GM12878 (cell line): ENCODE measurements at regions not wholly inside any gene's neighbourhood (a gene's known extent, or its start where the extent isn't known, plus 50 kb on each side); places are given as distances from the start of the nearest gene placed in this dataset.

Experiments used
- ATAC-seq: fragments of 200-7000 bp; cut with Tn5 transposase; 3 replicates; pipeline ENCODE4 v1.9.1; 2020; ENCODE audit warnings: mild to moderate bottlenecking, moderate library complexity
- BruUV-seq: library from RNA; stranded (reverse); fragments of 400-500 nt; replicated peaks from 2 replicates; lab custom pipeline; 2021; lab: Mats Ljungman, UMichigan
- CTCF ChIA-PET: fragments of 300-600 bp; sonication (Branson Sonifier 250); formaldehyde crosslinking; extraction: SDS; loops from one replicate; lab custom pipeline; 2021; ENCODE audit warnings: inconsistent platforms; lab: Yijun Ruan, JAX
- POLR2A ChIA-PET: fragments of 350-600 bp; formaldehyde crosslinking; extraction: SDS; loops from one replicate; lab custom pipeline; 2021; ENCODE audit warnings: inconsistent platforms; lab: Charles Lee
- RAD21 ChIA-PET: fragments of 300-600 bp; sonication (Branson Sonifier 250); formaldehyde crosslinking; loops from one replicate; lab custom pipeline; 2023; ENCODE audit warnings: antibody characterized with exemption; ENCODE audit not compliant: unreplicated experiment; lab: Charles Lee
- SMC1A ChIA-PET: fragments of 300-600 bp; sonication (Branson Sonifier 250); formaldehyde crosslinking; loops from one replicate; lab custom pipeline; 2023; ENCODE audit not compliant: unreplicated experiment, uncharacterized antibody; lab: Charles Lee
- DNase-seq: peaks from one replicate; pipeline ENCODE4 v3.0.0-alpha.2; 2011; ENCODE audit warnings: low read depth, low spot score
- FAIRE-seq: peaks from 3 replicates; lab custom pipeline; 2011; peaks lifted over from hg19 to GRCh38; lab: Jason Lieb, UNC
- H2AFZ ChIP-seq: 2 replicates; pipeline ENCODE4 v1.6.0; 2011; ENCODE audit warnings: low read depth, low read length, control low read depth; ENCODE audit not compliant: control insufficient read depth
- H3K27ac ChIP-seq: 2 replicates; pipeline ENCODE4 v1.5.1; 2011; ENCODE audit warnings: control low read depth; ENCODE audit not compliant: control insufficient read depth, insufficient read depth
- H3K27me3 ChIP-seq, 2 experiments: replicated peaks in 1 of 2; 2 replicates each; pipeline versions ENCODE4 v1.6.0 to v1.6.1; 2011; ENCODE audit warnings: low read length in 1 of 2; ENCODE audit not compliant: control insufficient read depth in 2 of 2, insufficient read depth in 2 of 2
- H3K36me3 ChIP-seq, 2 experiments: 2 replicates each; pipeline ENCODE4 v1.5.1; 2011; ENCODE audit warnings: low read length in 1 of 2; ENCODE audit not compliant: control insufficient read depth in 2 of 2, insufficient read depth in 2 of 2
- H3K4me1 ChIP-seq: 2 replicates; pipeline ENCODE4 v1.6.1; 2011; ENCODE audit warnings: mild to moderate bottlenecking, low read length, moderate library complexity, mixed read lengths; ENCODE audit not compliant: control insufficient read depth, insufficient read depth
- H3K4me2 ChIP-seq: 2 replicates; pipeline ENCODE4 v1.6.0; 2011; ENCODE audit warnings: control low read depth; ENCODE audit not compliant: control insufficient read depth, insufficient read depth
- H3K4me3 ChIP-seq: fragments of 200-600 bp; sonication (generic); 2 replicates; pipeline ENCODE4 v1.5.1; 2016
- H3K79me2 ChIP-seq: 2 replicates; pipeline ENCODE4 v1.6.0; 2011; ENCODE audit warnings: low read length; ENCODE audit not compliant: control insufficient read depth, insufficient read depth
- H3K9ac ChIP-seq: 2 replicates; pipeline ENCODE4 v1.8.0; 2011; ENCODE audit warnings: low read length, control low read depth, mixed read lengths; ENCODE audit not compliant: control insufficient read depth, insufficient read depth
- H3K9me3 ChIP-seq: replicated peaks from 3 replicates; pipeline ENCODE4 v1.5.1; 2011; ENCODE audit warnings: mild to moderate bottlenecking, low read length; ENCODE audit not compliant: control insufficient read depth, insufficient read depth
- H4K20me1 ChIP-seq: 2 replicates; pipeline ENCODE4 v1.6.0; 2011; ENCODE audit not compliant: control insufficient read depth, insufficient read depth
- CHD2 ChIP-seq: IDR thresholded peaks from 2 replicates; pipeline ENCODE4 v1.6.1; 2011; ENCODE audit warnings: low read depth, low read length, improper control_type of control experiment, borderline replicate concordance
- GABPA ChIP-seq: IDR thresholded peaks from 2 replicates; pipeline ENCODE4 v1.6.1; 2014; ENCODE audit warnings: antibody characterized with exemption, low read depth, mild to moderate bottlenecking, inconsistent platforms
- HCFC1 ChIP-seq: fragments of 150-350 bp; IDR thresholded peaks from 2 replicates; pipeline ENCODE4 v1.6.1; 2014; ENCODE audit warnings: low read length
- HDAC2 ChIP-seq: fragments of 200-600 bp; sonication (generic); IDR thresholded peaks from 2 replicates; pipeline ENCODE4 v1.6.1; 2017
- POU2F2 ChIP-seq: IDR thresholded peaks from 3 replicates; pipeline ENCODE4 v1.6.1; 2011; ENCODE audit warnings: low read depth, mild to moderate bottlenecking, low read length, borderline replicate concordance
- RAD21 ChIP-seq: IDR thresholded peaks from 2 replicates; pipeline ENCODE4 v1.6.1; 2011; ENCODE audit warnings: mild to moderate bottlenecking, low read depth, low read length, moderate library complexity; ENCODE audit not compliant: insufficient read depth
- RFX5 ChIP-seq: IDR thresholded peaks from 2 replicates; pipeline ENCODE4 v1.6.1; 2011; ENCODE audit warnings: low read depth, low read length, improper control_type of control experiment
- SIX5 ChIP-seq: IDR thresholded peaks from 2 replicates; pipeline ENCODE4 v1.6.1; 2011; ENCODE audit warnings: mild to moderate bottlenecking, low read depth, low read length, moderate library complexity; ENCODE audit not compliant: severe bottlenecking
- SMAD5 ChIP-seq: IDR thresholded peaks from 2 replicates; pipeline ENCODE4 v1.6.1; 2016; ENCODE audit warnings: antibody characterized with exemption, low read depth
- SREBF2 ChIP-seq: IDR thresholded peaks from 2 replicates; pipeline ENCODE4 v1.6.1; 2012; ENCODE audit warnings: mild to moderate bottlenecking, low read length
- SRF ChIP-seq, 2 experiments: IDR thresholded peaks; 2 replicates each; pipeline ENCODE4 v1.6.1; 2011; ENCODE audit warnings: low read depth in 2 of 2, low read length in 2 of 2, mild to moderate bottlenecking in 1 of 2, moderate library complexity in 1 of 2
- STAT1 ChIP-seq: fragments of 450-650 bp; conservative IDR thresholded peaks from 2 replicates; pipeline ENCODE4 v1.6.1; 2014; ENCODE audit warnings: antibody characterized with exemption, mild to moderate bottlenecking
- STAT3 ChIP-seq: IDR thresholded peaks from 2 replicates; pipeline ENCODE4 v1.6.1; 2011; ENCODE audit warnings: low read depth, low read length, improper control_type of control experiment
- SUPT20H ChIP-seq: IDR thresholded peaks from 2 replicates; pipeline ENCODE4 v1.6.1; 2011; ENCODE audit warnings: low read depth, mild to moderate bottlenecking, low read length, moderate library complexity, borderline replicate concordance; ENCODE audit not compliant: control insufficient read depth
- TAF1 ChIP-seq: IDR thresholded peaks from 2 replicates; pipeline ENCODE4 v1.6.1; 2011; ENCODE audit warnings: mild to moderate bottlenecking, low read depth, low read length, borderline replicate concordance
- YBX1 ChIP-seq: fragments of 450-650 bp; IDR thresholded peaks from 2 replicates; pipeline ENCODE4 v1.6.1; 2016; ENCODE audit warnings: antibody characterized with exemption
- ZNF24 ChIP-seq: fragments of 450-650 bp; IDR thresholded peaks from 2 replicates; pipeline ENCODE4 v1.6.1; 2017; ENCODE audit warnings: antibody characterized with exemption, mild to moderate bottlenecking
- WGBS: methylation state at CpG from one replicate; pipeline ENCODE4 v1.1.6; 2016; ENCODE audit warnings: low lambda C conversion rate; ENCODE audit not compliant: insufficient replicate concordance, insufficient coverage; ENCODE audit errors: missing lambda C conversion rate; 5-methylcytosine and 5-hydroxymethylcytosine counted together
- in situ Hi-C: fragments of 300-500 bp; cut with MboI; formaldehyde crosslinking; loops from 9 replicates; pipeline ENCODE4 v1.14.3; 2018; ENCODE audit warnings: mixed read lengths
- intact Hi-C: fragments of 100-400 bp; cut with micrococcal nuclease; formaldehyde crosslinking; loops from one replicate; pipeline ENCODE4 v1.14.2; 2022; ENCODE audit not compliant: unreplicated experiment
- TF ChIP-seq, protein P1 (sequence below): fragments of 450-650 bp; IDR thresholded peaks from 2 replicates; pipeline ENCODE4 v1.6.1; 2018; ENCODE audit warnings: mild to moderate bottlenecking, low read depth, moderate library complexity; ENCODE audit not compliant: partially characterized antibody

DNA sequence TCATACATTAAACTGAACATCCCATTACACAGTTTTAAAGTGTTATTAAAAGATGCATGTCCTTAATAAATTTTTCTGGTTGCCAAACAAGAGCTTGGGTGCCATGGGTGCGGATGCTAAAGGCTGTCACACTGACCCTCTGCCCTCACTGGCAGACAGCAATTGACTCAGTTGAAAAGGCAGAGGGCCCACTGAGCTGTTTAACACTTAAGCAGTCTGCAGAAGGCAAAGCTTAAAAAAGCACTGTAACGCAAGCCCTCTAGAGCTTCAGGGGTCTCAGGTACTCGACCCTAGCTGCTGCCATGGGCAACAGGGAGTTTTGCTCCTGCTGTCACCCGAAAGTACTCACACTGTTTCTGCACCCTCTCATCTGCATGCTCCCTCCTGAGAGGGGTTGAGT is 726.4 kb upstream of the TYRP1 start:
- no peak overlapping the region for H3K4me3 ChIP-seq
- DNase-seq: no peak
- no peaks in the 10 kb centered on the region for H3K9me3 ChIP-seq
- no peak for FAIRE-seq
- no TSS peak for BruUV-seq
- intact Hi-C loops: no loop called here
- in situ Hi-C loops: no loop called here
- ATAC-seq: no peak
- H3K27me3 ChIP-seq: no peaks in the 10 kb centered on the region
- H3K4me1 ChIP-seq: no peaks in the 10 kb centered on the region
- H3K36me3 ChIP-seq: no peaks in the 10 kb centered on the region
- no peak overlapping the region for H2AFZ ChIP-seq
- POLR2A ChIA-PET: no interaction called here
- H4K20me1 ChIP-seq: no peaks in the 10 kb centered on the region
- no peak for TF ChIP-seq HDAC2
- no peak for TF ChIP-seq HCFC1
- TF ChIP-seq SMAD5: no peak
- no peak for TF ChIP-seq SUPT20H
- TF ChIP-seq POU2F2: no peak
- TF ChIP-seq, all 136 proteins: peak for 0
- H3K79me2 ChIP-seq: no peaks in the 10 kb centered on the region
- ChIA-PET CTCF (no interaction called here), SMC1A (interaction anchor here (1.3 kb wide), 1 partner anchor 13 kb away, joined by 3 read pairs; no protein-coding TSS in a partner anchor), RAD21 (no interaction called here)
- no peak overlapping the region for H3K9ac ChIP-seq
- no peak overlapping the region for H3K4me2 ChIP-seq
- 0% methylated on average over 4 of the region's 4 CpGs for WGBS
- H3K27ac ChIP-seq: no peak overlapping the region

DNA sequence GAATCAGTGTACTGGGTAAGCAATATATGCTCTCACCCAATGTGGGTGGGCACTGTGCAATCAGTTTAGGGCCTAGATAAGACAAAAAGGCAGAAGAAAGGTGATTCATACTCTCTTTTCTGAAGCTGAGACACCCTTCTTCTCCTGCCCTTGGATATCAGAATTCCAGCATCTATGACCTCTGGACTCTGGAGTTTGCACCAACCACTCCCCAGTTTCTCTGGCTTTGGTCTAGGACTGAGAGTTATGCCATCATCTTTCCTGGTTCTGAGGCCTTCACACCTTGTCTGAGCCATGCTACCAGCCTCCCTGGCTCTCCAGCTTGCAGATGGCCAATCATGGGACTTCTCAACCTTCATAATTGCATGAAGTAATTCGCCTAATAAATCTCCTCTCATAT is 724.6 kb upstream of the TYRP1 start:
- TF ChIP-seq GABPA (no peak), CHD2 (no peak), SRF (IDR thresholded peaks at IDR 0.05; ENCODE audit: low read depth in 2 of 2, low read length in 2 of 2) (no peak), YBX1 (no peak), SIX5 (no peak), SREBF2 (no peak), ZNF24 (no peak), RFX5 (no peak), TAF1 (no peak), RAD21 (no peak), STAT3 (no peak), STAT1 (no peak)
- TF ChIP-seq, protein P1, sequence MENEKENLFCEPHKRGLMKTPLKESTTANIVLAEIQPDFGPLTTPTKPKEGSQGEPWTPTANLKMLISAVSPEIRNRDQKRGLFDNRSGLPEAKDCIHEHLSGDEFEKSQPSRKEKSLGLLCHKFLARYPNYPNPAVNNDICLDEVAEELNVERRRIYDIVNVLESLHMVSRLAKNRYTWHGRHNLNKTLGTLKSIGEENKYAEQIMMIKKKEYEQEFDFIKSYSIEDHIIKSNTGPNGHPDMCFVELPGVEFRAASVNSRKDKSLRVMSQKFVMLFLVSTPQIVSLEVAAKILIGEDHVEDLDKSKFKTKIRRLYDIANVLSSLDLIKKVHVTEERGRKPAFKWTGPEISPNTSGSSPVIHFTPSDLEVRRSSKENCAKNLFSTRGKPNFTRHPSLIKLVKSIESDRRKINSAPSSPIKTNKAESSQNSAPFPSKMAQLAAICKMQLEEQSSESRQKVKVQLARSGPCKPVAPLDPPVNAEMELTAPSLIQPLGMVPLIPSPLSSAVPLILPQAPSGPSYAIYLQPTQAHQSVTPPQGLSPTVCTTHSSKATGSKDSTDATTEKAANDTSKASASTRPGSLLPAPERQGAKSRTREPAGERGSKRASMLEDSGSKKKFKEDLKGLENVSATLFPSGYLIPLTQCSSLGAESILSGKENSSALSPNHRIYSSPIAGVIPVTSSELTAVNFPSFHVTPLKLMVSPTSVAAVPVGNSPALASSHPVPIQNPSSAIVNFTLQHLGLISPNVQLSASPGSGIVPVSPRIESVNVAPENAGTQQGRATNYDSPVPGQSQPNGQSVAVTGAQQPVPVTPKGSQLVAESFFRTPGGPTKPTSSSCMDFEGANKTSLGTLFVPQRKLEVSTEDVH: no peak
- SMC1A ChIA-PET: no interaction called here
- POLR2A ChIA-PET: no interaction called here
- no peaks in the 10 kb centered on the region for H3K27me3 ChIP-seq
- RAD21 ChIA-PET: no interaction called here
- 8% methylated on average over 1 of the region's 1 CpG for WGBS
- no peaks in the 10 kb centered on the region for H3K36me3 ChIP-seq
- H3K4me1 ChIP-seq: no peaks in the 10 kb centered on the region
- no TSS peak for BruUV-seq
- H2AFZ ChIP-seq: no peak overlapping the region
- in situ Hi-C loops (no loop called here), intact Hi-C loops (no loop called here)
- no peak for ATAC-seq
- DNase-seq: no peak
- no peak overlapping the region for H3K4me2 ChIP-seq
- no peak overlapping the region for H3K9ac ChIP-seq
- H3K9me3 ChIP-seq: no peaks in the 10 kb centered on the region
- H3K27ac ChIP-seq: no peak overlapping the region
- FAIRE-seq: no peak
- H4K20me1 ChIP-seq: no peaks in the 10 kb centered on the region
- CTCF ChIA-PET: no interaction called here
- H3K4me3 ChIP-seq: no peak overlapping the region
- H3K79me2 ChIP-seq: no peaks in the 10 kb centered on the region
